GM12873 (cell line): ENCODE measurements at regions not wholly inside any gene's neighbourhood (a gene's known extent, or its start where the extent isn't known, plus 50 kb on each side); places are given as distances from the start of the nearest gene placed in this dataset.

Experiments
- TF ChIP-seq, protein P1 (sequence below): IDR thresholded peaks from 2 replicates; pipeline ENCODE4 v1.5.1; 2012; ENCODE audit warnings: low read depth, mild to moderate bottlenecking, moderate library complexity, low read length, control low read depth; ENCODE audit not compliant: insufficient read depth; ENCODE audit errors: missing control alignments

DNA sequence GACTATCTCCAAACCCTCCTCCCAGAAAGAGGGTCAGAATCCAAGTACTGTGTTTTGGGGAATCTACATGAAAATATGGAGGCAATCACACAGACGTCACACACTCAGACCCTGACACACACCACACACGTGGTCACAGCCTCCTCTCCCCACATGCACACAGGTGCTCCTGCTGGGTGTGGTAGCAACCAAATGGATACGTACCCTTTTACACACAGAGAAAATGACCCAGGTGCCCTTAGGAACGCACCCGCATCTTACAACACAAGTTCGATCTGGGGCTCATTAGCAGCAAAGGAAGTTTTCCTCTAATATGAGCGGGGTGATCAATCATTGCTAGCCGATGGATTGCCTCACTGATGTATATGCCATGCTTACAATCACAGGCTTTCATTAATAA is 480.2 kb upstream of the KLF4 start:
- TF ChIP-seq, protein P1, sequence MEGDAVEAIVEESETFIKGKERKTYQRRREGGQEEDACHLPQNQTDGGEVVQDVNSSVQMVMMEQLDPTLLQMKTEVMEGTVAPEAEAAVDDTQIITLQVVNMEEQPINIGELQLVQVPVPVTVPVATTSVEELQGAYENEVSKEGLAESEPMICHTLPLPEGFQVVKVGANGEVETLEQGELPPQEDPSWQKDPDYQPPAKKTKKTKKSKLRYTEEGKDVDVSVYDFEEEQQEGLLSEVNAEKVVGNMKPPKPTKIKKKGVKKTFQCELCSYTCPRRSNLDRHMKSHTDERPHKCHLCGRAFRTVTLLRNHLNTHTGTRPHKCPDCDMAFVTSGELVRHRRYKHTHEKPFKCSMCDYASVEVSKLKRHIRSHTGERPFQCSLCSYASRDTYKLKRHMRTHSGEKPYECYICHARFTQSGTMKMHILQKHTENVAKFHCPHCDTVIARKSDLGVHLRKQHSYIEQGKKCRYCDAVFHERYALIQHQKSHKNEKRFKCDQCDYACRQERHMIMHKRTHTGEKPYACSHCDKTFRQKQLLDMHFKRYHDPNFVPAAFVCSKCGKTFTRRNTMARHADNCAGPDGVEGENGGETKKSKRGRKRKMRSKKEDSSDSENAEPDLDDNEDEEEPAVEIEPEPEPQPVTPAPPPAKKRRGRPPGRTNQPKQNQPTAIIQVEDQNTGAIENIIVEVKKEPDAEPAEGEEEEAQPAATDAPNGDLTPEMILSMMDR: no peak

DNA sequence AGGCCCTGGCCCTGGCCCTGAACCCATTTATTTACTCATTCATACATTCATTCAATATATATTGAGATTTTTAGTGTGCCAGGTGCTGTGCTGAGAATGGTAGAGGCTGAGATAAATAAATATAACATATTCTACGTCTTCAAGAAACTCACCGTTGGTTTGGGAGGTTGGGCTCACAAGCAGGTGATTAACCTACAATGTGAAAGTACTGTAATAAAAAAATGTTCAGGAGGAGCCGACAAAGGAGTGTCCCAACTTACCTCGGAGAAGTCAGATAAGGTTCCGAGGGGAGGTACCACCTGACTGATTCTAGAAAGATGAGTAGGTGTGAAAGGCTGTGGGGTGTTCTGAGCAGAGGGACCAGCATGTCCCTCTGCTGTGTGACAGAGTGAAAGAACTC is 479.6 kb upstream of the KLF4 start:
- TF ChIP-seq, protein P1: no peak

DNA sequence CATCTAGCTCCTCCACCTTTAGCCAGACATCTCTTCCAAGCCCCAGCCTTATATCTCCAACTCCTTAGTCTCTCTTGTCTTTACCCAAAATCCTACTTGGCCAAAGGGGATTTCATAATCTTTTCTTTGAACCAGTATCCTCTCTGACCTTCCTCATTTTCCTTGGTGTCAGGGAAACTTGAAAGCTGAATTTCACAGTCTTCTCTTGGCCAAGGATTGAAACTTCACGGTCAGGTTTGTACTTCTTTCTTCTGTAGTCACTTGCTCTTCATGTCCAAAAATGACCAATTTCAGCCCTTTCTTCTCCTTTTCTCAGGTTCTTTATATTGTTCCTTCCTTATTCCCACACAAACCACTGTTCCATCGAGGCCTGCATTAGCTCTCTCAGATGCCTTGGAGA is 473.7 kb upstream of the KLF4 start:
- TF ChIP-seq, protein P1: no peak

DNA sequence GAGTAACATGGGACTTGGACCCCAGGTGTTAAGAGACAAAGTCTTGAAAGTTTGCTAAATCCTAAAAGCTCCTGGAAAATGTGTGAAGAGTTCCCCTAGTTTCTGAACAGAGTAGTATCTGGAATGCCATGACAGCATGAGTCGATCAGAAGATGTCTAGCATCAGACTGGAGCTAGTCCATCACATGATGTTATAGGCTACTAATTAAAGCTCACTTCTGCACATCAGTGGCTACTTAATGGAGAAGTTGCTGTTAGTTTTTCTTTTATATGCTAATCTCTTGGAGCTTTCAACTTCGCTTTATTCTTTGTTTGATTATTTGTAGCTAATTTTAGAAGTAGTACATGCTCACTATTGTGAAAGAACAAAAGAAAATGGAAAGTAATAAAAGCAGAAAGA is 471.3 kb upstream of the KLF4 start:
- TF ChIP-seq, protein P1: no peak

DNA sequence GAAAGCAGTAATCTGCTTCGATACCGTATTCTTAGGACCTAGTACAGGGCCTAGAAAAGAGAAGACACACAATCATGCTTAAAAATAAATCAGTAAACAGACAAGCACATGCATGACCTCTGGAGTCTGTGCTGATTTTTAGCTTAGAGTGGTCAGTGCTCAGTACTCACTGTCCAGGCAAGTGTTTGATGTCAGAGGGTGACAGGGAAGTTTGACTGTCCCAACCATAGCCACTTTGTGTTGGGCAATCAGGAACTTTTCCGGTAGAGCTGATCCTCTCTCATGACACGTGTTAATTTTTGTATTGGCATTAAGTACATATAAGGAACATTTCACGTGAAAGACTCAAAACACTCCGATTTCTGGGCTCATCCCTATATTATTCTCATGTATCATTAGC is 464.7 kb upstream of the KLF4 start:
- TF ChIP-seq, protein P1: no peak

DNA sequence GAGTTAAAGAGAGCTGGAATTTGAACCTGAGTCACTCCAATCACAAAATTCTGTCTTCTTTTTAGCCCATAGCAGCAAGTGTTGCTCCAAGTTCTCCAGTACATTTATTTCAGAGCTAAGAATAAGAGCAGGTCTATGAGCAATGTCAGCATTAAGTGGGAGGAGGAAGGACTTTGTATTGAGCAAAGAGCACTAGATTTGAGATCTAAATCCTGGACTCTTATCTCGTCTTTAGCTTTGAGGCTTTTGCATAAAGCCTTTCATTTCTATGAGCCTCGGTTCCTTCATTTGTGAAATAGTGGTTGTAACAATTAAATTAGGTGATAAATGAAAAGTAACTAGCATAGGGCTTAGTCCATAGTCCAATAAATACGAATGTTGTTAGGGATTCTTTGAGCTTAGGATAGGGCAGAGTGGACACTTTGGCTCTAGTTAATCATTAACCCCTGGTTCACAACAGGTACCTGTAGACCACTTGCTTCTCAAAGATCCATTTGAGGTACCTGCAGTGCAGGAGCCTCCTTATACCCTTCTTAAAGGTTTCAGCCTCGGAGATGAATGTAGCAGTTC is 464.1 kb upstream of the KLF4 start:
- TF ChIP-seq, protein P1: no peak

DNA sequence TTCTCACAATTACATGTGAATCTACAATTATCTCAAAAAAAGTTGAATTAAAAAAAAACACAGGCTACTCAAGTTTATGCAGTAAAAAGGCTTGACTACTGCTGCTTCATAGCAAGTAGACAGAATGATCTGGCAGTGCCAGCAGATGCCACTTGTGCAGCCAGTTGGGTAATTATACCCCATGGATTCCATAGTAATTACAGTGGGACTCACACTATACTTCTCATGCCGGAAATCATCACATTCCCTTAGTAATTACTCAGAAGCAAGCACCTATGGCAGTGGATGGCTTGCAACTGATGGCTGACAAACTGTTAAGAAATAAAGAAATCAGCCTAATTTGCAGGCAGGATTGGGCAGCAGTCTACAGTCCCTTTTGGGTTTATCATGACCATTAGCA is 463.2 kb upstream of the KLF4 start:
- TF ChIP-seq, protein P1: no peak
